ENCODE measurements at regions not wholly inside any gene's neighbourhood (a gene's known extent, or its start where the extent isn't known, plus 50 kb on each side); places are given as distances from the start of the nearest gene placed in this dataset.

DNA sequence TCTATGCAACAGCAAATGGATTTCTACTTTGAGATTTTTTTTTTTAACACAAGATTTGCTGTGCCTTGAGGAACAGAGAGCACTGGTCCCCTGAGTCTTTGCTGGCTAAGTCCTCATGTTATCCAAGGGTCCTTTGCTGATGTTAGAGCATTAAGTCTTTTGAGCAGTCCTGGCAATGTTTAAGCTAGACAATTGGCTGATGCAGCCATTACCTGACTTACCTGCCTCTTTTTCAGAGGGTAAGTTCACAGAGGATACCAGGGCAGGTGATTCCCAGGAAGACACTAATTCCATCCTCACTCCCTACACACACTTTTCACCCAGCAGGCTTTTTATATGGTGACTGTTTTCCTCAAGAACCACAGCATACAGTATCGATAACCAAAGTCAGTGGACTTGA, 337.7 kb downstream of the HDGFL1 start:
- WGBS = 100% methylated on average over 1 of the region's 1 CpG
- TF ChIP-seq EP300 (IDR thresholded peaks at IDR 0.05) = no peak
- no peak for TF ChIP-seq POLR2AphosphoS5 (IDR thresholded peaks at IDR 0.05)
- TF ChIP-seq, protein P1, sequence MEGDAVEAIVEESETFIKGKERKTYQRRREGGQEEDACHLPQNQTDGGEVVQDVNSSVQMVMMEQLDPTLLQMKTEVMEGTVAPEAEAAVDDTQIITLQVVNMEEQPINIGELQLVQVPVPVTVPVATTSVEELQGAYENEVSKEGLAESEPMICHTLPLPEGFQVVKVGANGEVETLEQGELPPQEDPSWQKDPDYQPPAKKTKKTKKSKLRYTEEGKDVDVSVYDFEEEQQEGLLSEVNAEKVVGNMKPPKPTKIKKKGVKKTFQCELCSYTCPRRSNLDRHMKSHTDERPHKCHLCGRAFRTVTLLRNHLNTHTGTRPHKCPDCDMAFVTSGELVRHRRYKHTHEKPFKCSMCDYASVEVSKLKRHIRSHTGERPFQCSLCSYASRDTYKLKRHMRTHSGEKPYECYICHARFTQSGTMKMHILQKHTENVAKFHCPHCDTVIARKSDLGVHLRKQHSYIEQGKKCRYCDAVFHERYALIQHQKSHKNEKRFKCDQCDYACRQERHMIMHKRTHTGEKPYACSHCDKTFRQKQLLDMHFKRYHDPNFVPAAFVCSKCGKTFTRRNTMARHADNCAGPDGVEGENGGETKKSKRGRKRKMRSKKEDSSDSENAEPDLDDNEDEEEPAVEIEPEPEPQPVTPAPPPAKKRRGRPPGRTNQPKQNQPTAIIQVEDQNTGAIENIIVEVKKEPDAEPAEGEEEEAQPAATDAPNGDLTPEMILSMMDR (IDR thresholded peaks at IDR 0.05) = no peak
- TF ChIP-seq POLR2A (IDR thresholded peaks at IDR 0.05) = no peak
- DNase-seq (ENCODE audit: low spot score in 2 of 2) = no peak
- H3K9me3 ChIP-seq = no peaks in the 10 kb centered on the region
- H3K36me3 ChIP-seq = no peaks in the 10 kb centered on the region
- H3K27me3 ChIP-seq = no peaks in the 10 kb centered on the region
- H3K4me1 ChIP-seq = no peaks in the 10 kb centered on the region
- H3K27ac ChIP-seq = no peak overlapping the region
- no peak overlapping the region for H3K4me3 ChIP-seq

DNA sequence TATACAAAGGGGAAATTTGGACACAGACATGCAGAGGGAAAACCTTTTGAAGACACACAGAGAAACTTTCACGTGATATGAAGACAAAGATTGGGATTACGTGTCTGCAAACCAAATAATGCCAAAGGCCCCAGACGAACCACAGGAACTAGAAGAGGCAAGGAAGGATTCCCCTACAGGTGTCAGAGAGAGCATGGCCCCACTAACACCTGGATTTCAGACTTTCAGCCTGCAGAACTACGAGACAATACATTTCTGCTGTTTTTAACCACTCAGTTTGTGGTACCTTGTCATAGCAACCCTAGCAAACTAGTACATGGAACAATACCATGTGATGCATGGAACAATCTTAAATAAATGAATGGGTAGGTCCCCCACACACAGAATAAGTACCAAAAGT, 341.0 kb downstream of the HDGFL1 start:
- 87% methylated on average over 4 of the region's 4 CpGs for WGBS
- no peaks in the 10 kb centered on the region for H3K36me3 ChIP-seq
- TF ChIP-seq, protein P1 (IDR thresholded peaks at IDR 0.05) = no peak
- TF ChIP-seq POLR2AphosphoS5 (IDR thresholded peaks at IDR 0.05) = no peak
- no peak for TF ChIP-seq POLR2A (IDR thresholded peaks at IDR 0.05)
- TF ChIP-seq EP300 (IDR thresholded peaks at IDR 0.05) = no peak
- peaks cover 5% of the 10 kb centered on the region for H3K4me1 ChIP-seq
- no peak overlapping the region for H3K27ac ChIP-seq
- no peak overlapping the region for H3K4me3 ChIP-seq
- H3K9me3 ChIP-seq = no peaks in the 10 kb centered on the region
- DNase-seq (ENCODE audit: low spot score in 2 of 2) = no peak
- no peaks in the 10 kb centered on the region for H3K27me3 ChIP-seq

DNA sequence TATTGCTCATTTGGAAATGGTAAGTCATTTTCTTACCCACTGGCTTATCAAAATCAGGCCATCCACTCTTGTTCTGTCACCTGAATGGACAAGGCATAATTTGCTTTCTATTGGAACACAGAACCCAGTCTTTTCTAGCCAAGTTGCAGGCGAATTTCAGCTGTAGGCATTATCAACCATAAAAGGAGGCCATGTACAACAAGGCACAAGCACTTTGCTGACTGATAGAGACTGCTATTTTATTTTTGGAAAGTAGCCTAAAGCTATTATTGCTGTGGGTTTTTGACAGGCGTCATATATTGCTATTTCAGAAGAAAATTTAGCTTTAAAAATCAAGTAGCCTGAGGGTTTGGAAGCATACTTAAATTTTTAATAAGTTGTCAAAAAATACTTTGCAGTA, 344.2 kb downstream of the HDGFL1 start:
- DNase-seq (ENCODE audit: low spot score in 2 of 2) = no peak
- TF ChIP-seq EP300 (IDR thresholded peaks at IDR 0.05) (no peak), POLR2A (IDR thresholded peaks at IDR 0.05) (no peak), POLR2AphosphoS5 (IDR thresholded peaks at IDR 0.05) (no peak)
- TF ChIP-seq, protein P1 (IDR thresholded peaks at IDR 0.05) = no peak
- H3K9me3 ChIP-seq = no peaks in the 10 kb centered on the region
- 50% methylated on average over 2 of the region's 2 CpGs for WGBS
- H3K27ac ChIP-seq = no peak overlapping the region
- no peaks in the 10 kb centered on the region for H3K36me3 ChIP-seq
- peaks cover 7% of the 10 kb centered on the region for H3K4me1 ChIP-seq
- no peaks in the 10 kb centered on the region for H3K27me3 ChIP-seq
- no peak overlapping the region for H3K4me3 ChIP-seq

DNA sequence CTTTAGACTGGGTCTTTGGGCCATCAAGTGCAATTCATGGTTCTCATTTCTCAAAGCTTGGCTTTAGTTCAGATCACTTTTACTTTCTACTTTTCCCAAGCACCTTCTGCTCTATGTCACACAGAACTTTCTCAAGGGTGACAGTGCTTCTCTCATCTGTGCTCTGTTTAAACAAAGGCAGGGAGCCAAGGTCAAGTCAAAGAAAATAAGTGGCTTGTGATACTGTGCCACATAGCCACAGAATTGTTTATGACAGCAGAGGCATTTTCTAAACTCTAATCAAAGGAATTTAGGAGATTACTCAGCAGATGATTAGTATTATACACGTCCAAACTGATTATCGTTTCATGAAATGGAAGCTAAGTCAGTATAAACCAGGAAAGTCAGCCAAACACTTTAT, 348.0 kb downstream of the HDGFL1 start:
- Histone ChIP-seq H3K27ac (no peak overlapping the region), H3K4me3 (no peak overlapping the region), H3K27me3 (no peaks in the 10 kb centered on the region), H3K9me3 (no peaks in the 10 kb centered on the region), H3K36me3 (no peaks in the 10 kb centered on the region), H3K4me1 (peaks cover 7% of the 10 kb centered on the region)
- no peak for DNase-seq (ENCODE audit: low spot score in 2 of 2)
- TF ChIP-seq EP300 (IDR thresholded peaks at IDR 0.05) = no peak
- TF ChIP-seq POLR2A (IDR thresholded peaks at IDR 0.05) = no peak
- no peak for TF ChIP-seq POLR2AphosphoS5 (IDR thresholded peaks at IDR 0.05)
- TF ChIP-seq, protein P1 (IDR thresholded peaks at IDR 0.05) = no peak
- WGBS = 59% methylated on average over 2 of the region's 2 CpGs

DNA sequence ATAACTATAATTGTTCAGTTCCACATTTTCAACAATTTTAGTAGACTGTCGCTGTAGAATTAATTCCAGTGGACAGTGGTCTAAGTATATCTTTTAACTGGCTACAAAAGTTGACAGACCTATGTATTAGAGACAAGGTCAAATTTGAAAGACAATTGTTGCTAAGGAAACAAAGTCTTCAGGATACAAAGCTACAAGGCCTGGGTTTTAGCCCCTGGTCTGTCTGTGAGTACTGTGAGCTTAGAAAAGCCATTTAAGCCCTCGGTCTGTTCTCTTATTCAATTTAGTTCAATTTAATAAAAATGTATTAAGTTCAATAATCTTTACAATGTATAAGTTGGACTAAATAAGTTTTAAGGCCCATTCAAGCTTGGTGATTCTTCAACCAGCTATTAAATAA, 352.5 kb downstream of the HDGFL1 start:
- WGBS = 84% methylated on average over 2 of the region's 2 CpGs
- Histone ChIP-seq H3K9me3 (no peaks in the 10 kb centered on the region), H3K4me1 (peaks cover 3% of the 10 kb centered on the region), H3K4me3 (no peak overlapping the region), H3K27me3 (no peaks in the 10 kb centered on the region), H3K36me3 (no peaks in the 10 kb centered on the region), H3K27ac (no peak overlapping the region)
- no peak for TF ChIP-seq POLR2AphosphoS5 (IDR thresholded peaks at IDR 0.05)
- TF ChIP-seq, protein P1 (IDR thresholded peaks at IDR 0.05) = no peak
- no peak for TF ChIP-seq EP300 (IDR thresholded peaks at IDR 0.05)
- TF ChIP-seq POLR2A (IDR thresholded peaks at IDR 0.05) = no peak
- no peak for DNase-seq (ENCODE audit: low spot score in 2 of 2)
